ENCODE measurements at regions not wholly inside any gene's neighbourhood (a gene's known extent, or its start where the extent isn't known, plus 50 kb on each side); places are given as distances from the start of the nearest gene placed in this dataset.

- H4K20me1 ChIP-seq (replicated peaks; ENCODE audit: insufficient read depth), result no peaks in the 10 kb centered on the region
- no peaks in the 10 kb centered on the region for H3K4me1 ChIP-seq (ENCODE audit: insufficient read depth)
- TF ChIP-seq ZNF462 (CRISPR knock-in tag; IDR thresholded peaks at IDR 0.05), result no peak
- TF ChIP-seq, protein P1, sequence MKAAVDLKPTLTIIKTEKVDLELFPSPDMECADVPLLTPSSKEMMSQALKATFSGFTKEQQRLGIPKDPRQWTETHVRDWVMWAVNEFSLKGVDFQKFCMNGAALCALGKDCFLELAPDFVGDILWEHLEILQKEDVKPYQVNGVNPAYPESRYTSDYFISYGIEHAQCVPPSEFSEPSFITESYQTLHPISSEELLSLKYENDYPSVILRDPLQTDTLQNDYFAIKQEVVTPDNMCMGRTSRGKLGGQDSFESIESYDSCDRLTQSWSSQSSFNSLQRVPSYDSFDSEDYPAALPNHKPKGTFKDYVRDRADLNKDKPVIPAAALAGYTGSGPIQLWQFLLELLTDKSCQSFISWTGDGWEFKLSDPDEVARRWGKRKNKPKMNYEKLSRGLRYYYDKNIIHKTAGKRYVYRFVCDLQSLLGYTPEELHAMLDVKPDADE (IDR thresholded peaks at IDR 0.05), result no peak
- no peak for TF ChIP-seq ZNF114 (CRISPR knock-in tag; IDR thresholded peaks at IDR 0.05)
- TF ChIP-seq CTCF (conservative IDR thresholded peaks at IDR 0.05; ENCODE audit: low read depth in 2 of 2), result no peak
- TF ChIP-seq ZNF331 (CRISPR knock-in tag; IDR thresholded peaks at IDR 0.05; ENCODE audit: low read depth), result no peak
- TF ChIP-seq NANOG (IDR thresholded peaks at IDR 0.05; ENCODE audit: borderline replicate concordance), result no peak
- no peak for TF ChIP-seq EZH2phosphoT487 (IDR thresholded peaks at IDR 0.05; ENCODE audit: unreplicated experiment)
- no peak for TF ChIP-seq CREB1 (CRISPR knock-in tag; IDR thresholded peaks at IDR 0.05; ENCODE audit: low read depth)
- TF ChIP-seq JUNB (IDR thresholded peaks at IDR 0.05; ENCODE audit: unreplicated experiment), result no peak
- H3K4me3 ChIP-seq, result no peak overlapping the region
- Mint-ChIP-seq H3K4me1 (no peaks in the 10 kb centered on the region), H3K27ac (no peak overlapping the region), H3K27me3 (ENCODE audit: insufficient read depth, low read depth, poor library complexity) (no peaks in the 10 kb centered on the region), H3K9me3 (peaks cover 11% of the 10 kb centered on the region; the same call in 2 of the 3 replicates), H3K4me3 (no peak overlapping the region), H3K36me3 (ENCODE audit: low read depth) (peaks cover 6% of the 10 kb centered on the region; the same call in 2 of the 3 replicates)
- no peak overlapping the region for H3K4me2 ChIP-seq
- H3K27me3 ChIP-seq (ENCODE audit: insufficient read depth), result no peaks in the 10 kb centered on the region
- H3F3A ChIP-seq (replicated peaks; ENCODE audit: low read depth), result no peaks in the 10 kb centered on the region
- ATAC-seq, result no peak
- H3K79me2 ChIP-seq (replicated peaks; ENCODE audit: insufficient read depth), result no peaks in the 10 kb centered on the region
- no peak overlapping the region for H3K27ac ChIP-seq (ENCODE audit: low read depth)
- no peaks in the 10 kb centered on the region for H3K9me2 ChIP-seq (ENCODE audit: insufficient read depth)
- H3K36me3 ChIP-seq (ENCODE audit: insufficient read depth), result no peaks in the 10 kb centered on the region
- no peak for DNase-seq (ENCODE audit: low spot score)
- H2AFZ ChIP-seq, result no peak overlapping the region
These were observed 62.2 kb upstream of the GPM6A start for GRCh38 chr4:175874306-175874705.
